WERI-Rb-1 (cell line): ENCODE measurements at regions not wholly inside any gene's neighbourhood (a gene's known extent, or its start where the extent isn't known, plus 50 kb on each side); places are given as distances from the start of the nearest gene placed in this dataset.

ENCODE experiments used
- DNase-seq: peaks from one replicate; pipeline ENCODE4 v3.0.0-alpha.2; 2020
- H3K27ac ChIP-seq: fragments of 250-450 bp; sonication (Bioruptor Pico); 2 replicates; pipeline ENCODE4 v1.5.1; 2020; ENCODE audit warnings: mild to moderate bottlenecking, moderate library complexity
- H3K27me3 ChIP-seq: fragments of 250-450 bp; sonication (Bioruptor Pico); 2 replicates; pipeline ENCODE4 v1.5.1; 2021; ENCODE audit warnings: mild to moderate bottlenecking, low read depth, moderate library complexity; ENCODE audit not compliant: insufficient read depth, severe bottlenecking
- H3K36me3 ChIP-seq: fragments of 250-450 bp; sonication (Bioruptor Pico); 2 replicates; pipeline ENCODE4 v1.5.1; 2020; ENCODE audit warnings: mild to moderate bottlenecking, moderate library complexity
- H3K4me3 ChIP-seq: 2 replicates; pipeline ENCODE4 v1.5.1; 2011; ENCODE audit warnings: low read depth, mild to moderate bottlenecking, control low read depth, low read length
- H3K9me3 ChIP-seq: fragments of 250-450 bp; sonication (Bioruptor Pico); 2 replicates; pipeline ENCODE4 v1.5.1; 2021; ENCODE audit warnings: mild to moderate bottlenecking, moderate library complexity; ENCODE audit not compliant: severe bottlenecking
- CTCF ChIP-seq: IDR thresholded peaks from 2 replicates; pipeline ENCODE4 v1.5.1; 2011; ENCODE audit warnings: low read depth, mild to moderate bottlenecking, control low read depth, inconsistent platforms, low read length

- no peak overlapping the region for H3K27ac ChIP-seq
- DNase-seq, result no peak
- H3K9me3 ChIP-seq, result no peaks in the 10 kb centered on the region
- H3K36me3 ChIP-seq, result no peaks in the 10 kb centered on the region
- H3K27me3 ChIP-seq, result no peaks in the 10 kb centered on the region
- no peak for TF ChIP-seq CTCF
- H3K4me3 ChIP-seq, result no peak overlapping the region
These were observed 272.2 kb upstream of the ID2 start for GRCh38 chr2:8409461-8410260.

GRCh38 chr2:8412082-8412481 lies 269.8 kb upstream of the ID2 start:
- Histone ChIP-seq H3K36me3 (no peaks in the 10 kb centered on the region), H3K27me3 (no peaks in the 10 kb centered on the region), H3K4me3 (no peak overlapping the region), H3K27ac (no peak overlapping the region), H3K9me3 (no peaks in the 10 kb centered on the region)
- TF ChIP-seq CTCF, result no peak
- DNase-seq, result no peak

- Histone ChIP-seq H3K36me3 (no peaks in the 10 kb centered on the region), H3K4me3 (no peak overlapping the region), H3K9me3 (no peaks in the 10 kb centered on the region), H3K27ac (no peak overlapping the region), H3K27me3 (no peaks in the 10 kb centered on the region)
- TF ChIP-seq CTCF, result no peak
- DNase-seq, result no peak
These were observed 269.3 kb upstream of the ID2 start for GRCh38 chr2:8412586-8412985.

GRCh38 chr2:8413589-8414135 lies 268.2 kb upstream of the ID2 start:
- no peaks in the 10 kb centered on the region for H3K27me3 ChIP-seq
- no peak overlapping the region for H3K4me3 ChIP-seq
- no peaks in the 10 kb centered on the region for H3K9me3 ChIP-seq
- TF ChIP-seq CTCF, result no peak
- no peaks in the 10 kb centered on the region for H3K36me3 ChIP-seq
- DNase-seq, result no peak
- H3K27ac ChIP-seq, result no peak overlapping the region

- H3K4me3 ChIP-seq, result no peak overlapping the region
- no peaks in the 10 kb centered on the region for H3K9me3 ChIP-seq
- no peak overlapping the region for H3K27ac ChIP-seq
- H3K36me3 ChIP-seq, result no peaks in the 10 kb centered on the region
- no peak for TF ChIP-seq CTCF
- H3K27me3 ChIP-seq, result no peaks in the 10 kb centered on the region
- DNase-seq, result no peak
These were observed 266.6 kb upstream of the ID2 start for GRCh38 chr2:8414946-8415879.
